ENCODE measurements at regions not wholly inside any gene's neighbourhood (a gene's known extent, or its start where the extent isn't known, plus 50 kb on each side); places are given as distances from the start of the nearest gene placed in this dataset.

- H3K4me3 ChIP-seq (ENCODE audit: low read length), result no peak overlapping the region
- no peaks in the 10 kb centered on the region for H3K27me3 ChIP-seq (ENCODE audit: control insufficient read depth, insufficient read depth, low read length)
- no peaks in the 10 kb centered on the region for H3K4me1 ChIP-seq (ENCODE audit: control insufficient read depth, insufficient read depth, low read length)
- DNase-seq, result peak in 1 of 2 donors; percentile 9
- no peak overlapping the region for H3K27ac ChIP-seq (ENCODE audit: low read length)
- no peaks in the 10 kb centered on the region for H3K9me3 ChIP-seq (ENCODE audit: control insufficient read depth, low read depth, low read length)
- WGBS (ENCODE audit: insufficient coverage, low lambda C conversion rate), result no CpG with 5 or more reads among the region's 4 CpGs
- H3K36me3 ChIP-seq (ENCODE audit: control insufficient read depth, insufficient read depth, low read length), result no peaks in the 10 kb centered on the region
Measured at GRCh38 chrX:125378205-125378604, 58.5 kb downstream of the TEX13C start.

GRCh38 chrX:125378770-125379169 is 59.1 kb downstream of the TEX13C start:
- H3K27ac ChIP-seq (ENCODE audit: low read length), result no peak overlapping the region
- H3K27me3 ChIP-seq (ENCODE audit: control insufficient read depth, insufficient read depth, low read length), result no peaks in the 10 kb centered on the region
- no peaks in the 10 kb centered on the region for H3K36me3 ChIP-seq (ENCODE audit: control insufficient read depth, insufficient read depth, low read length)
- no peaks in the 10 kb centered on the region for H3K4me1 ChIP-seq (ENCODE audit: control insufficient read depth, insufficient read depth, low read length)
- no peak overlapping the region for H3K4me3 ChIP-seq (ENCODE audit: low read length)
- no peaks in the 10 kb centered on the region for H3K9me3 ChIP-seq (ENCODE audit: control insufficient read depth, low read depth, low read length)
- DNase-seq, result no peak
- WGBS (ENCODE audit: insufficient coverage, low lambda C conversion rate), result no CpG with 5 or more reads among the region's 3 CpGs

- H3K27me3 ChIP-seq (ENCODE audit: control insufficient read depth, insufficient read depth, low read length), result no peaks in the 10 kb centered on the region
- H3K4me1 ChIP-seq (ENCODE audit: control insufficient read depth, insufficient read depth, low read length), result no peaks in the 10 kb centered on the region
- no peaks in the 10 kb centered on the region for H3K9me3 ChIP-seq (ENCODE audit: control insufficient read depth, low read depth, low read length)
- H3K4me3 ChIP-seq (ENCODE audit: low read length), result no peak overlapping the region
- DNase-seq, result no peak
- WGBS (ENCODE audit: insufficient coverage, low lambda C conversion rate), result no CpG with 5 or more reads among the region's 4 CpGs
- no peak overlapping the region for H3K27ac ChIP-seq (ENCODE audit: low read length)
- no peaks in the 10 kb centered on the region for H3K36me3 ChIP-seq (ENCODE audit: control insufficient read depth, insufficient read depth, low read length)
Measured at GRCh38 chrX:125382148-125382628, 62.5 kb downstream of the TEX13C start.

- Histone ChIP-seq H3K27ac (ENCODE audit: low read length) (no peak overlapping the region), H3K4me1 (ENCODE audit: control insufficient read depth, insufficient read depth, low read length) (no peaks in the 10 kb centered on the region), H3K9me3 (ENCODE audit: control insufficient read depth, low read depth, low read length) (no peaks in the 10 kb centered on the region), H3K36me3 (ENCODE audit: control insufficient read depth, insufficient read depth, low read length) (no peaks in the 10 kb centered on the region), H3K27me3 (ENCODE audit: control insufficient read depth, insufficient read depth, low read length) (no peaks in the 10 kb centered on the region), H3K4me3 (ENCODE audit: low read length) (no peak overlapping the region)
- DNase-seq, result no peak
- no CpG with 5 or more reads among the region's 3 CpGs for WGBS (ENCODE audit: insufficient coverage, low lambda C conversion rate)
Measured at GRCh38 chrX:125382889-125383288, 63.2 kb downstream of the TEX13C start.

GRCh38 chrX:125384867-125385266 is 65.2 kb downstream of the TEX13C start:
- Histone ChIP-seq H3K4me3 (ENCODE audit: low read length) (no peak overlapping the region), H3K27me3 (ENCODE audit: control insufficient read depth, insufficient read depth, low read length) (no peaks in the 10 kb centered on the region), H3K36me3 (ENCODE audit: control insufficient read depth, insufficient read depth, low read length) (no peaks in the 10 kb centered on the region), H3K9me3 (ENCODE audit: control insufficient read depth, low read depth, low read length) (no peaks in the 10 kb centered on the region), H3K27ac (ENCODE audit: low read length) (no peak overlapping the region), H3K4me1 (ENCODE audit: control insufficient read depth, insufficient read depth, low read length) (no peaks in the 10 kb centered on the region)
- DNase-seq, result no peak
- no CpG with 5 or more reads among the region's 1 CpG for WGBS (ENCODE audit: insufficient coverage, low lambda C conversion rate)

- WGBS (ENCODE audit: insufficient coverage, low lambda C conversion rate), result no CpG with 5 or more reads among the region's 7 CpGs
- H3K9me3 ChIP-seq (ENCODE audit: control insufficient read depth, low read depth, low read length), result no peaks in the 10 kb centered on the region
- no peaks in the 10 kb centered on the region for H3K36me3 ChIP-seq (ENCODE audit: control insufficient read depth, insufficient read depth, low read length)
- no peak overlapping the region for H3K27ac ChIP-seq (ENCODE audit: low read length)
- H3K27me3 ChIP-seq (ENCODE audit: control insufficient read depth, insufficient read depth, low read length), result no peaks in the 10 kb centered on the region
- H3K4me3 ChIP-seq (ENCODE audit: low read length), result no peak overlapping the region
- DNase-seq, result no peak
- H3K4me1 ChIP-seq (ENCODE audit: control insufficient read depth, insufficient read depth, low read length), result no peaks in the 10 kb centered on the region
Measured at GRCh38 chrX:125387945-125388344, 68.3 kb downstream of the TEX13C start.

GRCh38 chrX:125394449-125394848 is 74.8 kb downstream of the TEX13C start:
- Histone ChIP-seq H3K27ac (ENCODE audit: low read length) (no peak overlapping the region), H3K36me3 (ENCODE audit: control insufficient read depth, insufficient read depth, low read length) (no peaks in the 10 kb centered on the region), H3K9me3 (ENCODE audit: control insufficient read depth, low read depth, low read length) (no peaks in the 10 kb centered on the region), H3K4me3 (ENCODE audit: low read length) (no peak overlapping the region), H3K4me1 (ENCODE audit: control insufficient read depth, insufficient read depth, low read length) (no peaks in the 10 kb centered on the region), H3K27me3 (ENCODE audit: control insufficient read depth, insufficient read depth, low read length) (no peaks in the 10 kb centered on the region)
- WGBS (ENCODE audit: insufficient coverage, low lambda C conversion rate), result no CpG with 5 or more reads among the region's 4 CpGs
- DNase-seq, result no peak

GRCh38 chrX:125395626-125396025 is 76.0 kb downstream of the TEX13C start:
- Histone ChIP-seq H3K27me3 (ENCODE audit: control insufficient read depth, insufficient read depth, low read length) (no peaks in the 10 kb centered on the region), H3K4me3 (ENCODE audit: low read length) (no peak overlapping the region), H3K4me1 (ENCODE audit: control insufficient read depth, insufficient read depth, low read length) (no peaks in the 10 kb centered on the region), H3K27ac (ENCODE audit: low read length) (no peak overlapping the region), H3K36me3 (ENCODE audit: control insufficient read depth, insufficient read depth, low read length) (no peaks in the 10 kb centered on the region), H3K9me3 (ENCODE audit: control insufficient read depth, low read depth, low read length) (no peaks in the 10 kb centered on the region)
- no peak for DNase-seq

- WGBS (ENCODE audit: insufficient coverage, low lambda C conversion rate), result no CpG with 5 or more reads among the region's 1 CpG
- H3K4me3 ChIP-seq (ENCODE audit: low read length), result no peak overlapping the region
- DNase-seq, result no peak
- H3K27ac ChIP-seq (ENCODE audit: low read length), result no peak overlapping the region
- H3K4me1 ChIP-seq (ENCODE audit: control insufficient read depth, insufficient read depth, low read length), result no peaks in the 10 kb centered on the region
- no peaks in the 10 kb centered on the region for H3K27me3 ChIP-seq (ENCODE audit: control insufficient read depth, insufficient read depth, low read length)
- no peaks in the 10 kb centered on the region for H3K36me3 ChIP-seq (ENCODE audit: control insufficient read depth, insufficient read depth, low read length)
- no peaks in the 10 kb centered on the region for H3K9me3 ChIP-seq (ENCODE audit: control insufficient read depth, low read depth, low read length)
Measured at GRCh38 chrX:125398959-125399440, 79.3 kb downstream of the TEX13C start.

GRCh38 chrX:125402807-125403206 is 83.1 kb downstream of the TEX13C start:
- Histone ChIP-seq H3K27me3 (ENCODE audit: control insufficient read depth, insufficient read depth, low read length) (no peaks in the 10 kb centered on the region), H3K4me1 (ENCODE audit: control insufficient read depth, insufficient read depth, low read length) (no peaks in the 10 kb centered on the region), H3K4me3 (ENCODE audit: low read length) (no peak overlapping the region), H3K9me3 (ENCODE audit: control insufficient read depth, low read depth, low read length) (no peaks in the 10 kb centered on the region), H3K27ac (ENCODE audit: low read length) (no peak overlapping the region), H3K36me3 (ENCODE audit: control insufficient read depth, insufficient read depth, low read length) (no peaks in the 10 kb centered on the region)
- no peak for DNase-seq
- no CpG with 5 or more reads among the region's 2 CpGs for WGBS (ENCODE audit: insufficient coverage, low lambda C conversion rate)

- Histone ChIP-seq H3K27ac (ENCODE audit: low read length) (no peak overlapping the region), H3K36me3 (ENCODE audit: control insufficient read depth, insufficient read depth, low read length) (no peaks in the 10 kb centered on the region), H3K9me3 (ENCODE audit: control insufficient read depth, low read depth, low read length) (no peaks in the 10 kb centered on the region), H3K27me3 (ENCODE audit: control insufficient read depth, insufficient read depth, low read length) (no peaks in the 10 kb centered on the region), H3K4me3 (ENCODE audit: low read length) (no peak overlapping the region), H3K4me1 (ENCODE audit: control insufficient read depth, insufficient read depth, low read length) (no peaks in the 10 kb centered on the region)
- peak; percentile 30 to 59 for DNase-seq
- no CpG with 5 or more reads among the region's 1 CpG for WGBS (ENCODE audit: insufficient coverage, low lambda C conversion rate)
Measured at GRCh38 chrX:125404667-125405160, 85.0 kb downstream of the TEX13C start.
